Embryonic facial prominence (tissue), 1 donor: ENCODE measurements at regions not wholly inside any gene's neighbourhood (a gene's known extent, or its start where the extent isn't known, plus 50 kb on each side); places are given as distances from the start of the nearest gene placed in this dataset.
"Not testable (repeated sequence)": the region's sequence is repeated elsewhere in the genome, so short reads cannot be mapped to it uniquely, and the experiment has no call there.

Experiments
- DNase-seq: peaks from one replicate; pipeline ENCODE4 v3.0.0-alpha.2; 2016; ENCODE audit errors: extremely low spot score

DNA sequence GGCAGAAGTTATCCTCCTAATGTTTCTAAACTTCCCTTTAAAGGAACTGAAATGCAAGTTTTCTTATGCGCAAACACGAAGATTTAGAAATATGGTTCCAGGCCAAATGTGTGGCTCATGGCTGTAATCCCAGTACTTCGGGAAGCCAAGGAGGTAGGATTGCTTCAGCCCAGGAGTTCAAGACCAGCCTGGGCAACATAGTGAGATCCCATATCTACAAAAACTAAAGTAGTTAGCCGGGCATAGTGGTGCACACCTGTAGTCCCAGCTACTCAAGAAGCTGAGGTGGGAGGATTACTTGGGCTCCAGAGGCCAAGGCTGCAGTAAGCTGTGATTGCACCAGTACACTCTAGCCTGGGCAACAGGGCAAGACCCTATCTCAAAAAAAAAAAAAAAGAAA, 95.8 kb upstream of the SCAF8 start:
- DNase-seq = no peak

GRCh38 chr6:154638369-154638768, 94.8 kb upstream of the SCAF8 start:
- no peak for DNase-seq

DNA sequence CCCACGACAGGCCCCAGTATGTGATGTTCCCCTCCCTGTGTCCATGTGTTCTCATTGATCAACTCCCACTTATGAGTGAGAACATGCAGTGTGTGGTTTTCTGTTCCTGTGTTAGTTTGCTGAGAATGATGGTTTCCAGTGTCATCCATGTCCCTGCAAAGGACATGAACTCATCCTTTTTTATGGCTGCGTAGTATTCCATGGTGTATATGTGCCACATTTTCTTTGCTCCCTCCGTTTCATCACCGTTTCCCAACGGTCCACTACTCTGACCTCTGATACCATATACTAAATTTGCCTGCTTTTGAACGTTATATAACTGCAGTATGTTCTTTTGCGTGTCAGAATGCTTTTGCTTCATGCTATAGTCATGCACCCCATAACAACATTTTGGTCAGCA, 94.0 kb upstream of the SCAF8 start:
- not testable (repeated sequence) for DNase-seq

- no peak for DNase-seq
Observed at GRCh38 chr6:154648188-154648887, 84.9 kb upstream of the SCAF8 start.

DNA sequence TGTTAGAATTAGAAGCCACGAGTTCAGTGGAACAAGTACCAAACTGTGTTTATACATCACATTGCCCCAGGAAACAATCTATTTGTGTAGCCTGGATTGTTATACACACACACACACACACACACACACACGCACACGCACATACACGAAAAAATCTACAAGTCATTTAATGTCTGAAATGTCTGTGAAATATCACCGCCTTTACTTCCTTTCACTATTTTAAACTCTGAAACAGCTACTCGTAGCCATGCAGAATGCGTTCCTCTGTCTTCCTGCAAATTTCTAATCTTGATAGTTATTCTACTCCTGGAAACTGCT, 84.4 kb upstream of the SCAF8 start:
- DNase-seq = no peak

GRCh38 chr6:154649721-154650120, 83.5 kb upstream of the SCAF8 start:
- DNase-seq = no peak

DNA sequence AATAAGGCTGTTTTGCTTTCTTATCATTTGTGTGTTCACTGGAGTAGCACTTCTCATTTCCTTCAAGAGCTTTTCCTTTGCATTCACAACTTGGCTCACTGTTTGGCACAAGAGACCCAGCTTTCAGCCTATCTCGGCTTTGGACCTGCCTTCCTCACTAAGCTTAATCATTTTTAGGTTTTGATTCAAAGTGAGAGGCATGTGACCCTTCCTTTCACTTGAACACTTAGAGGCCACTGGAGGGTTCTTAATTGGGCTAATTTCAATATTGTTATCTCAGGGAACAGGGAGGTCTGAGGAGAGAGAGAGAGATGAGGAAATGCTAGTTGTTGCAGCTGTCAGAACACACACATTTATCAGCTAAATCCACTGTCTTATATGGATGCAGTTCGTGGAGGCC, 82.9 kb upstream of the SCAF8 start:
- DNase-seq = no peak

DNA sequence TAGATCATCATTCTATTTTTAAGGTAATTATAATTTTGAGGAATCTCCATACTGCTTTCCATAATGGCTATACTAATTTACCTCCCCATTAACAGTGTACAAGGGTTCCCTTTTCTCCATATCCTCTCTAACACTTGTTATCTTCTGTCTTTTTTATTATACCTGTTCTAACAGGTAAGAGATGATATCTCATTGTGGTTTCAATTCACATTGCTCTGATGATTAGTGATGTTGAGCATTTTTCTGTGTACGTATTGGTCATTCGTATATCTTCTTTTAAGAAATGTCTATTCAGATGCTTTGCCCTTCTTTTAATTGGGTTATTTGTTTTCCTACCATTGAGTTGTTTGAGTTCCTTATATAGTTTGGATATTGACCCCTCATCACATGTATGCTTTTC, 81.6 kb upstream of the SCAF8 start:
- no peak for DNase-seq

GRCh38 chr6:154653385-154653784, 79.8 kb upstream of the SCAF8 start:
- DNase-seq = no peak

- DNase-seq = no peak
Observed at GRCh38 chr6:154653853-154654252, 79.4 kb upstream of the SCAF8 start.

DNA sequence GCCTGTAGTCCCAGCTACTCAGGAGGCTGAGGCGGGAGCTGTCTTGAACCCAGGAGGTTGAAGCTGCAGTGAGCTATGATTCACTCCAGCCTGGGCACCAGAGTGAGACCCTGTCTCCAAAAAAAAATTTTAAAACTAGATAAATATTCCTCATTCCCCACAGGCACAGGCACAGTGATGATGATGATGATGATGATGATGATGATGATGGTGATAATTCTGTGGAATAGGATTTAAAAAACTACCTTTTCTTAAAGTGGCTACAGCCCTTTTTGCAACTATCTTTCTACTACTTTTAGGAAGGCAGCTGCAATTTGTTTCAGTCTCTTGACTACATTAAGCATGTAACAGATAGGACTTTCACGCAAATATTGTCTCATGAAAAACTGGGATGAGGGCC, 76.6 kb upstream of the SCAF8 start:
- no peak for DNase-seq

DNA sequence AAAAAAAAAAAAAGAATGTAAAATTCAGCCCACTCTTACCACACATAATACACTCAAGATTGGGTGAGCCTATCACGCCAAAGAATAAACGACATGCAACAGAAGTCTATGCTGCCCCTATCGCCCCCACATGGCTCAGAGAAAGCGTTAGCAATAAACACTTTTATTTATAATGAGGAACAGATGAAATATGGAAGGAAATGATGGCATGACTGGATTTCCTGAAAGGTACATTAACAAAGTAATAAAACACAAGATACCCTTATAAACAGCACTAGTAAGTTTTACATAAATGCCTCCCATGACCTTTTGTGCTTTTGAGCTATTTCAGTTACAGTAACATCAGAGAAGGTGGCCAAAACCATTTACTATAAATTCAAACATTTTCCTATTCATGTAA, 71.4 kb upstream of the SCAF8 start:
- no peak for DNase-seq

GRCh38 chr6:154664287-154664686, 68.9 kb upstream of the SCAF8 start:
- no peak for DNase-seq

DNA sequence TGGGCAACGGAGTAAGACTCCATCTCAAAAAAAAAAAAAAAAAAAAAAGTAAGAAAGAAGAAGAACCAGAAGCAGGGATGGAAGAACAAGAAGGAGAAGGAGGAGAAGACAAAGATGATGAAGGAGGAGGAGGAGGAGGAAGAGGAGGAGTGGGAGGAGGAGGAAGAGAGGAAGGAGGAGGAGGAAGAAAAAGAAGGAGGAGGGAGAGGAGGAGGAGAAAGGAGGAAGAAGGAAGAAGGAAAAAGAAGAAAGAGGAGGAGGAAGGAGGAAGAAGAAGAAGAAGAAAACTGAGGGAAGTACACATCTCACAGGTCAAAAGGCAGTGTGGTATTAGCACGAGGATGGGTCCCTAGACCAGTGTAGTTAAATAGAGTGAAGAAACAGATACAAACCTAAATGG, 65.1 kb upstream of the SCAF8 start:
- DNase-seq = no peak

DNA sequence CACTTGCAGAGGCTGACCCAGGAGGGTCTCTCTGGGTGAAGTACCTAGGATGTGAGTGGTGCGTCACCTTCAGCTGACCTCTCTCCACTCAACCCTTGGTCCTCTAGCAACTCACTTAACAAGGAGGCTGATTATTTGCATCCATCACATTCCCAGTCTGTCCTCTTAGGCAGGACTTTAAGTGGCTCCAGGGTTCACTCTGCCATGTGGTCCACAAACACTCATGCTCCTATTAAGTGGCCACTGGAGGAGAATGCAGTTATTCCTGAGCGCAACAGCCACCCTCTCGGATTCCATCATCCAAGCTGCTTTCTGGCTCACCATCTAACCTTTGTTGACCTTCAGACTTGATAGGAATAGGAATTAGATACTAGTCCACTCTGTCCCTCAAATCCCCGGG, 61.1 kb upstream of the SCAF8 start:
- DNase-seq = no peak

DNA sequence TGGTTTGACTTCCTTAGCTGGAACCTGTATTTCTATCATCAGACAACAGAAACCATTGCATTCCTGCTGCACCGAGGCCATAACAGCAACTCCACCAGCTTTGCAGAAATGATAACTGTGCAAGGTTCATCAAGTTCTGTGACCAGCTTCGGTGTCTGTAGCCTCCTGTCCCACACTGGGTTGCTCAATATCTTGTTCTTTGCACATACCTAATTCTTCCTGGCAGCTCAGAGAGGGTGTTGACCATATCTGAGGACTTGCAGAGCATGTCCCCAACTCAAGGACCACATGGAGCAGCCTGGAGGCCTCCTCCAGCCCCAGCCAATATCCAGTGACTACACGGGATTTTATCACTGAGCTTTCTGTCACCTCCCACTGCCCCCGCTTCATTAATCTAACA, 59.3 kb upstream of the SCAF8 start:
- no peak for DNase-seq

DNA sequence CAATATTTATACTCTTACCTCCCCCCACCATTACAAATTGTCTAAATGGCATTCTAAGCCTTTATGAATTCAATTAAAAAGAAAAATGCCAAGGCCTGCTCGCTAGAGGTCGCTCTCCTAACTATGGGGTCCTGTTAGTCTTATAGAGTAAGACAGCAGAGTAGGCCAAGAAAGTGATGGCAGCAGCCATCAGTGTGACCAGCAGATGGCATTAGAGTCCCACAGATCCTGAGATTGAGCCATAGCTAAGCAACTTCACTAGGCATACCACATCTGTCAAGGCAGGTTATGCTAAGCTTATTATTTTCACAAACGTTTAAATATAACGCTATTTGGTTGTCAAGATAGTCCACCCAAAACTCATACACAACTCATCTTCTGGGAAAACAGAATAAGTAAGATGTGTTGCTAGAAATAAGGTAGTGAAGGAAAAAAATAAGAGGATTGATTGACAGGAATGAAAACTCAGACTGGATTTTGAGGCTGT, 57.6 kb upstream of the SCAF8 start:
- DNase-seq = peak; percentile 89

GRCh38 chr6:154682633-154683125, 50.5 kb upstream of the SCAF8 start:
- no peak for DNase-seq
